ENCODE measurements at regions not wholly inside any gene's neighbourhood (a gene's known extent, or its start where the extent isn't known, plus 50 kb on each side); places are given as distances from the start of the nearest gene placed in this dataset.

DNA sequence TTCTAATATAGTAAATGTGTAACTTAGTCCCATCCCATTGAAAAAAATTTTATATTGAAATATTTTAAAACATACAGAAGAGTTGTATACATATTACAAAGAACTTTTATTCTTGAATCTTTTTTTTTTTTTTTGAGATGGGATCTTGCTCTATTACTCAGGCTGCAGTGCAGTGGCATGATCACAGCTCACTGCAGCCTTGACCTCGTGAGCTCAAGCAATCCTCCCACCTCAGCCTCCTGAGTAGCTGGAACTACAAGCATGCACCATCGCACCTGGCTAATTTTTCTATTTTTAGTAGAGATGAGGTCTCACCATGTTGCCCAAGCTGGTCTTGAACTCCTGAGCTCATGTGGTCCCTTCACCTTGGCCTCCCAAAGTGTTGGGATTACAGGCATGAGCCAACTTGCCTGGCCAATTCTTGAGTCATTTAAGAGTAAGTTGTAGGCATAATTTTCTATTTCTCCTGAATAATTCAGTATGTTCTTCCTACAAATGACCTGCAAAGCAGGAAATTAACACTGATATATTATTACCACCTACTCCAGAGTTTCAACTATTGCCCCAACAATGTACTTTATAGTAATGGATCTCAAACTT is 153.0 kb upstream of the BMP4 start:
- TF ChIP-seq, protein P1, sequence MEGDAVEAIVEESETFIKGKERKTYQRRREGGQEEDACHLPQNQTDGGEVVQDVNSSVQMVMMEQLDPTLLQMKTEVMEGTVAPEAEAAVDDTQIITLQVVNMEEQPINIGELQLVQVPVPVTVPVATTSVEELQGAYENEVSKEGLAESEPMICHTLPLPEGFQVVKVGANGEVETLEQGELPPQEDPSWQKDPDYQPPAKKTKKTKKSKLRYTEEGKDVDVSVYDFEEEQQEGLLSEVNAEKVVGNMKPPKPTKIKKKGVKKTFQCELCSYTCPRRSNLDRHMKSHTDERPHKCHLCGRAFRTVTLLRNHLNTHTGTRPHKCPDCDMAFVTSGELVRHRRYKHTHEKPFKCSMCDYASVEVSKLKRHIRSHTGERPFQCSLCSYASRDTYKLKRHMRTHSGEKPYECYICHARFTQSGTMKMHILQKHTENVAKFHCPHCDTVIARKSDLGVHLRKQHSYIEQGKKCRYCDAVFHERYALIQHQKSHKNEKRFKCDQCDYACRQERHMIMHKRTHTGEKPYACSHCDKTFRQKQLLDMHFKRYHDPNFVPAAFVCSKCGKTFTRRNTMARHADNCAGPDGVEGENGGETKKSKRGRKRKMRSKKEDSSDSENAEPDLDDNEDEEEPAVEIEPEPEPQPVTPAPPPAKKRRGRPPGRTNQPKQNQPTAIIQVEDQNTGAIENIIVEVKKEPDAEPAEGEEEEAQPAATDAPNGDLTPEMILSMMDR (conservative IDR thresholded peaks at IDR 0.05; ENCODE audit: control insufficient read depth, insufficient read depth, low read depth, low read length) = no peak
- no peak for DNase-seq (ENCODE audit: low read depth)
- no peak overlapping the region for H3K4me3 ChIP-seq (ENCODE audit: control insufficient read depth, low read depth, low read length)

DNA sequence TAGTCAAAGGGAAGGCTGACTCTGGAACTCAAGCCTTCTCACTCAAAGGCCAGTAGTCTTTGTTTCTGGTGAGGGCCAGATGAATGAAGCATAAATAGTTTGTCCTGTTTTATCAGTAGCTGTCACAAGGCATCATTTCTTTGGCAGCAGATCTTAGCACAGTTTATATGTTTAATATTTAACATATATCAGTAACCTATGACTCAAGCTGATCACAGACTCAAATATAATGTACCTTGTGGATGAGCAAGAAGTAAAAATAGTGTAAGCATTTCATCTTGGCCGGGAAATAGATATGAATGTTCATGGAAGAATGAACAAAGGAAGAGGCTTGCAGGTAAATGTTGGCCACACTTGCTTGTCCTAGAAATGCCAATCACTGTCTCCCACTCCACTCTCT is 158.3 kb upstream of the BMP4 start:
- TF ChIP-seq, protein P1 (conservative IDR thresholded peaks at IDR 0.05; ENCODE audit: control insufficient read depth, insufficient read depth, low read depth, low read length) = no peak
- DNase-seq (ENCODE audit: low read depth) = no peak
- no peak overlapping the region for H3K4me3 ChIP-seq (ENCODE audit: control insufficient read depth, low read depth, low read length)

DNA sequence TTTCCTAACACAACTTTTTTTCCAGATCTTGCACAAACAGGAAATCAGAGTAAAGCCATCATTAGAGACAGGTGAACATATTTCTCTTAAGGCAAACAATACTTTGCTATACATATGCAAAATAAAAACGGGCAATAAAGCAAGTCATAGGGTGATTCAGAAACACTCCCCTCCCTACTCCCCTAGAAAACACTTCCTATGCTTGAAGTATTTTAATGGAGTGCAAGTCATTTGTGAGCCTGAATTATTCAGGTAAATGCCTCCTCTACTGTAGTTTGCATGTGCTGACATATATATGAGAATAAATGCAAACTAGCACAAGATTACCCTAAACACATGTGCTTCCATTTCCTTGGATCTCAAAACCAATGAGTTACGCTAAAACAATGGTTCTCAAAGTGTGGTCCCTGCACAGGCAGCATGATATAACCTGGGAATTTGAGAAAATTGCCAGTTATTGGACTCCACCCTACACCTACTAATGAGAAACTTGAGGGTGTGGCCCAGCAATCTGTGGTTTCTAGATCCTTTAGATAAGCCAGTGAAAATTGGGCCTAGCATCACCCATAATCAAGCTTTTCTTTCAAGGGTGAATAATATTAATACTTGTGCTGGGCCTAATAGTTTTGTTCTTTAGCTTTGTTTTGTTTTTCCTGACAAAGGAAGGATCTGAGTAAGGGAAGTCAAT is 159.7 kb upstream of the BMP4 start:
- H3K4me3 ChIP-seq (ENCODE audit: control insufficient read depth, low read depth, low read length) = no peak overlapping the region
- TF ChIP-seq, protein P1 (conservative IDR thresholded peaks at IDR 0.05; ENCODE audit: control insufficient read depth, insufficient read depth, low read depth, low read length) = no peak
- no peak for DNase-seq (ENCODE audit: low read depth)

GRCh38 chr14:54116972-54117371 is 160.3 kb upstream of the BMP4 start:
- TF ChIP-seq, protein P1 (conservative IDR thresholded peaks at IDR 0.05; ENCODE audit: control insufficient read depth, insufficient read depth, low read depth, low read length) = no peak
- no peak overlapping the region for H3K4me3 ChIP-seq (ENCODE audit: control insufficient read depth, low read depth, low read length)
- peak; percentile 24 for DNase-seq (ENCODE audit: low read depth)

GRCh38 chr14:54117396-54117795 is 160.8 kb upstream of the BMP4 start:
- no peak for DNase-seq (ENCODE audit: low read depth)
- TF ChIP-seq, protein P1 (conservative IDR thresholded peaks at IDR 0.05; ENCODE audit: control insufficient read depth, insufficient read depth, low read depth, low read length) = no peak
- H3K4me3 ChIP-seq (ENCODE audit: control insufficient read depth, low read depth, low read length) = no peak overlapping the region

- TF ChIP-seq, protein P1 (conservative IDR thresholded peaks at IDR 0.05; ENCODE audit: control insufficient read depth, insufficient read depth, low read depth, low read length) = no peak
- DNase-seq (ENCODE audit: low read depth) = no peak
- no peak overlapping the region for H3K4me3 ChIP-seq (ENCODE audit: control insufficient read depth, low read depth, low read length)
These were observed 161.3 kb upstream of the BMP4 start for GRCh38 chr14:54117924-54118323.

Measured in fibroblast of mammary gland (primary cell).